HuH-7 (cell line): ENCODE measurements at regions not wholly inside any gene's neighbourhood (a gene's known extent, or its start where the extent isn't known, plus 50 kb on each side); places are given as distances from the start of the nearest gene placed in this dataset.
"Not testable (repeated sequence)": the region's sequence is repeated elsewhere in the genome, so short reads cannot be mapped to it uniquely, and the experiment has no call there.

Experiments
- DNase-seq: peaks from one replicate; pipeline ENCODE4 v3.0.0; 2011; ENCODE audit warnings: low spot score

DNA sequence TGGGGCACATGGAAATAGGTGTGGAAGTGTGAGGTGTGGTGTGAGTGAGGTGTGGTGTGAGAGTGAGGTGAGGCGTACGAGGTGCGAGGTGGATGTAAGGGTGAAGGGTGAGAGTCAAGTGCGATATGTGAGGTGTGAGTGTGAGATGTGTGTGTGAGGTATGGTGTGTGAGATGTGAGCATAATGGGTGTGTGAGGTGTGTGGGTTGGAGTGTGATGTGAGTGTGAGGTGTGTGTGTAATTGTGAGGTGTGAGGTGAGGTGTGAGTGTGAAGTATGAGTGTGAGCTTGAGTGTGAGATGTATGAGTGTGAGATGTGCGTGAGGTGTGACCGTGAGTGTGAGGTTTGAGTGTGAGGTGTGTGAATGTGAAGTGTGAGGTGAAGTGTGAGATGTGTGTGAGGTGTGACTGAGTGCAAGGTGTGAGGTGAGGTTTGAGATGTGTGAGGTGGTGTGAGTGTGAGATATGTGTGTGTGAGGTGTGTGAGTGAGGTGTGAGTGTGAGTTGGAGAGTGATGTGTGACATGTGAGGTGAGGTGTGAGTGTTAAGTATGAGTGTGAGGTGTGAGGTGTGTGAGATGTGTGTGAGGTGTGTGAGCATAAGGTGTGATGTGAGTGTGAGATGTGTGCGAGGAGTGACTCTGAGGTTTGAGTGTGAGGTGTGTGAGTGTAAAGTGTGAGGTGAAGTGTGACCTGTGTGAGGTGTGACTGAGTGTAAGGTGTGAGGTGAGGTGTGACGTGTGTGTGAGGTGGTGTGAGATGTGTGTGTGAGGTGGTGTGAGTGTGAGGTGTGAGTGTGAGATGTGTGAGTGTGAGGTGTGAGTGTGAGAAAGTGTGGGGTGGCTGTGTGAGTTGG is 354.0 kb downstream of the FOXL1 start:
- DNase-seq = no peak

DNA sequence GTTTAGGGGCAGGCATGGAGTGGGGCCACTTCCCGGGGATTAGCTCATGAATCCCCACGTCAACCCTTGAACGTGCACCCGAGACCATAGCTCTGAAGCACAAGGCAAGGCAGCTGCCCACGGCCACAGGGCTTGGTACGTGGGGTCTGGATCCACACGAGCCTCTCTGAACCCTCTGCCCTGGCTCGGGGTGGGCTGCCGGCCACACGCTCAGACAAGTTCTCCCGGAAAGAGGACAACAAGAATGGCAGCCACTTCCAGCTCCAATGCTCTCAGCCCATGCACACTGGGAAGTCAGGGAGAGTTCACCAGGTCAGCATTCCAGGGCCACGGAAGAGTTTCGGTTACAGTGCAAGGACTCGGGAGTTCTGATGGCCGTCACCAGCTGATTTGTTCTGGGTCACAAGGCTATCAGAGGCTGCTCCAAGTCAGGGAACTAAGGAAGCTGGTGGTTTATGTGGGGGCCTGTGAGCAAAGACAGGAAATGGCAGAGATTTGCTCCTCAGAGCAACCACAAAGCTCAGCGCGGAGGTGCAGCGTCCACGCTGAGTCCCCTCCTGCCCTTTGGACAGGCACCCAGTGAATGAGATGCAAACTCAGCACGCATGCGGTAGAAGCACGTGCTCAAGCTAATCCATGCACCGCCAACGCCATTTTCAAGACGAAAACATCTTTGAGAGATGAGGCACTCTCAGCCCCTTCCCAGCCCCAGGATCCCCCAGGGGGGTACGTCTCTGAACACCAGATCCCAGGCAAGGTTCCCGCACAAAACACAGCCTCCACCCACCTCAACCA is 356.4 kb downstream of the FOXL1 start:
- DNase-seq = no peak

DNA sequence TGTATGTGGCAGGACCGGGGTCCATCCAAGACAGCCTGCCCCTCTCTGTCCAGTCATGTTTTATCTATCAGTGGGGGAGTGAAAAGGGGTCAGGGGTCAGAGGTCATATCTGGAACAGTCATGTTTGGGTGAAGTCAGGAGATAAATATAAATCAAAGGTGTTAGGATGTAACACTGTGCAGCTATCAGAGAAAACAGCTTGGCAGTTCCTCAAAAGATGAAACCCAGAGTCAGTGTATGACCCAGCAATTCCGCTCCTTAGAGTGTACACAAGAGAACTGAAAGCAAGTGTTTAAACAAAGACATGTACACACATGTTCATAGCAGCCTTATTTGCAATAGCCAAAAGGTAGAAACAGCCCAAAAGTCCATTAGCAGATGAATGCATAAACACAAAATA is 361.3 kb downstream of the FOXL1 start:
- no peak for DNase-seq

DNA sequence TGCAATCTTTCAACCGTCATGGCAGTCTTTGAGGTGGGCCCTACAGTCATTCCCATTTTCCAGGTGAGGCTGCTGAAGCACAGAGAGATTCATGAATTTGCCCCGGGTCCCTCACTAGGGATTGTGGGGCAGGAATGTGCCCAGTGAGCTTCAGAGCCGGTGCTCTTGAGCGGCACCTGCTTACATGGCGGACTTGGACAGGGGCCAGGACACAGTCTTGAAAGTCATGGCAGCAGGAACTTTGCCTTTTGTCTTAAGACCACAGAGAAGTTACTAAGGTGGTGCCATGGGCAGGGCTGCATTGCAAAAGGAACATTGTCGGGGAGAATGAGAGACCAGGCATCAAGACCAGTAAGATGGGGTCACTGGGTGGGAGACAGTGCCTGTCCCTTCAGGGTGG is 363.4 kb downstream of the FOXL1 start:
- DNase-seq = no peak

DNA sequence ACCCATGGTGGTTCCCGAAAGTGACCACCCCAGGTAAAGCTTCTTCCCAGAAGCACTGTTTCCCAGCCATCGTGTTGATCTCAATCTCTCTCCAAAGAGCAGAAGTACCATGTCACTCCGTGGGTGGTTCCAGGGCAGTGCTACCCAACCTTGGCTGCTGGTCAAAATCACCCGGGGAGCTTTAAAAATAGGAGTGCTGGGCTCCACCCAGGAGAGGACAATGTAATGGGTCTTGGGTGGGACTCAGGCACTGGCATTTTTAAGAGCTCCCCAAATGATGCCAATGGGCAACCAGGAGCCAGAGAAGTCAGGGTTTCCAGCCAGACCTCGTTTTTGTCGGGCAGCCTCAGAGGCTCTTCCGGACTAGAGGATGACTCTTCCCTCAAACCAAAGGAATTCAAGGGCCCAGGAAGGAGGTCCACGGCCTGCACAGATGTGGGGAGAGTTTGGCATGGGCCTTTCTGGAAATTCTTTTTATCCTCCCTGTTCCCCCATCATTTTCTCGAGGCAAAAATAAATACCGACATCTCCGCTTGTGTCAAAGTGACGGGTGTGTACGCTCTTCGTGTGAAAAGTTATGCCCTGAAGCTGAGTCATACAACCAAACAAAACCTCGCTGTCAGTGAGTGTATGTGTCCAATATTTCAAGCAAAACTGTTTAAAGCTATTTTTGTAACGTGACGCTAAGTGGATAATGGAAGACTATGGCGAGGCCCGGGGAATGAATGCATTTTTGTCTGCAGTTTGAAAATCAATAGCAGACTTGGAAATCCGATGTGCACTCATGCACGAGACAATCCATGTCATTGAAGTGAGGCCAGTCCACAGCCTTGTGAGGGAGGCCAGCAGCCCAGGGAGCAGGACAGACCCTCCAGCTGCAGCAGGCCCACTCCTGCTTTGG is 364.1 kb downstream of the FOXL1 start:
- DNase-seq = no peak

DNA sequence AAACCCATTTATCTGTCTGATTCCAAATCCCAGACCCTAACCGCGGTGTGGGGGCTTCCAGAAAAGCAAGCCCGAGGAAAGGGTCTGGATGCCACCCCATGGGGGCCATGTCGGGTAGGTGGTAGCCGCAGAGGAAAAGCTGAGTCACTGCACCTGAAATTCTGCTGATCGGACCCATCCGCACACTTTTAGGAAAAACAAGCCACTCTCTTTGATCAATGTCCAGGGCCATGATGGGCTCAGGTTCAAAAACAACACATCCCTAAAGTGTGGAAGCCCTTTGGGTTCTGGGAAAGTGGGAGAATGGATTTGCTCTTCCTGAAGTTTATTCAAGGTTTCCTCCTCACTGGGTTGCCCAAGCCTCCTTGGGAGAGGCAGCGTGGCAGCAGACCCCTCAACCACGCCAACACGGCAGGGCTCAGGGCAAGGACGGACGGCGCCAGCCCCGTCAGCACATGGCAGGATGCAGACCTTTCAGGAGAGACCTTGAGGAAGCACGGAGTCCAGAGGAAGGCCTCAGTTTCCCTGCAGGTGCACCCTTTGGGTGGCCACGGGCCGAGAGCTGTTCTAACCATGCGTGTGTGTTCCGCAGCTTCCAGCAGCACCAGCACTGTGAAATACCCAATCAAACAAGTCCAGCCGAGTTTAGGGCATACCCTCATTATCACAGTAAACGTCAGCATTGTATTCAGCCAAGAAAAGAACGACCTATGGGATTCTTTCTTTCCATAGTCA is 367.0 kb downstream of the FOXL1 start:
- no peak for DNase-seq

DNA sequence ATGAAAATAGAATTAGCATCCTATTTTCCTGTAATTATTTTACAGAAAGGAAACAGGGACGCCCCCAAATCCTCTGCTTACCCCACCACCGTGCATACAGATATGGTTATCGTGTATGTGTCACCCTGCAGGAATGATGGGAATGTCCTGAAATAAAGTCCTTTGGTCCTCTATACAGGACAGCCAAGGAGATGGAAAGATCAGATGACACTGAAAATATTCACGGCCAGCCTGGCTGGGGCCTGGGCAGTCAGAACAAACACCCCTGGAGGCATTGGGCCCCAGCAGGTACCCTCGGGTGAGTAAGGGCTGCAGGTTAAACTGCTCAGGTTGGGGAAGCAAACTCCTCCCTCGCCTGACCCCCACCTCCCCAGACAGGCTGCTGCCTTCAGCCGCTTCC is 368.0 kb downstream of the FOXL1 start:
- no peak for DNase-seq

DNA sequence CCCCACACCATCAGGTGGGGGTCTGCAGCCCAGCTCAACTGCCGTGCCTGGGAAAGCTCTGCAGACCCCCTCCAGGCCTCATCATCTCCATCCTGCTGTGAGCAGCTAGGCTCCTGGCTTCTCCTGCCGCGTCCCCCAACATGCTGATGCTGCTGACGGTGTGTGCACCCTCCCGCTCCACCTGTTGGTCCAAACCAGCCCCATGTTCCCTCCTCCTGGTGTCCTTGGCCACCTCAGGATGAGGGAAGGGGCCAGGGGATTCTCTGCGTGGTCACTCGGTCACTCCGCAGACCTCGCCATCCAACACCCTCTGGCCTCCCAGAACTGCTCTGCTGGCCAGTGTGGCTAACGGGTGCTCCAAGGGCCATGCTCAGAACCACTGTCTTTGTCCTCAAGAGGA is 368.6 kb downstream of the FOXL1 start:
- DNase-seq = no peak

DNA sequence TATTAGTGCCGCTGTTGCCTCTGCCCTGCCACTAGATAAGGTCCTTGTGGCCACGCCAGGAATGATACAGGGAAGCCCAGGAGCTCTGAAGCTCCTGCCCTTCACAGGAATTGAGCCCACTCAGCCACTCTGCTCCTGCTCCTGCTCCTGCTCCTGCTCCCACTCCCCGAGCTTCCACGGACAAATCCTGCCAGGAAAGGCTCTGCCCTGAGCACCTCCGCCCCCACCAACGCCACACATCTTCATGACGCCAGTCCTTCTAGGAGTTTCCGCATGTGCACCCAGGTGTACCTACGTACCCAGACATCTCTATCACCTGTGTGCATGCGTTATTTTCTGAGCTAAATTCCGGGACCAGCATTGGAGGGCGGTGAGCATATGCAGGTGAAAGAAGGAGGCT is 369.1 kb downstream of the C16orf95 start:
- DNase-seq = no peak

DNA sequence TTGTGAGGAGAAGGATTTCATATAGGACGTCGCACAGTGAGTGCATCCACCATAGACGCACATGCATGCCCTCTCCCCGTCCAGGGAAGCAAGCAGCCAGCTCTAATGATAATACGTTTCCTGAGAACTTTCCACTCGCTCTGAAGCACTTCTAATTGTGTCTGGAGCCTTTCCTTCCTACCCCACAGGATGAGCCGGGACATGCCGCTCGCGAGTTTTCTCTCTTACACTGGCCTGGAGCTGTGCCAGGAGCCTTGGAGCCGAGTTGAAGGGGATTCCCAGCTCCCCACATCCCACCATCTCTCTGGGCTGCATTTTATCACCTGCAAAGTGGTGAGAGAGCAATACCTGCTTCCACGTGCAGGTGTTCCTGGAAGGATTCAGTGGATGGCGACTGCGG is 368.1 kb downstream of the C16orf95 start:
- DNase-seq = no peak

DNA sequence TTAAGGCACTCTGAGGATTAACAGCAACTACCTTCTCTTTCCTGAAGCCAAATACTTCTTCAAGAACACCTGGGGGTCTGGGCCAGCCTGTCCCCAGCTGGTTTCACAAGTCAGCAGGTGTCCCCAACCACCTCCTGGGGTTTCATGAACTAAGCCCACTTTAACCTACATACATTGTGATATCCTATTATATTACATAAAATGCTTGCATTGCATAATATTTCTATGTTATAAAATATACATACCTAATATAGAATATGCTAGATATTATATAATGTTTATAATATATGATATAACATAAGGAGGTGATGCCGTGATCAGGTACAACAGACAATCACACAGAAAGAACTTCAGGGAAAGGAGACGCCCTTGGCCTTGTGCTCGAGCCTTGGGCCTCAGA is 367.6 kb downstream of the C16orf95 start:
- DNase-seq = no peak

DNA sequence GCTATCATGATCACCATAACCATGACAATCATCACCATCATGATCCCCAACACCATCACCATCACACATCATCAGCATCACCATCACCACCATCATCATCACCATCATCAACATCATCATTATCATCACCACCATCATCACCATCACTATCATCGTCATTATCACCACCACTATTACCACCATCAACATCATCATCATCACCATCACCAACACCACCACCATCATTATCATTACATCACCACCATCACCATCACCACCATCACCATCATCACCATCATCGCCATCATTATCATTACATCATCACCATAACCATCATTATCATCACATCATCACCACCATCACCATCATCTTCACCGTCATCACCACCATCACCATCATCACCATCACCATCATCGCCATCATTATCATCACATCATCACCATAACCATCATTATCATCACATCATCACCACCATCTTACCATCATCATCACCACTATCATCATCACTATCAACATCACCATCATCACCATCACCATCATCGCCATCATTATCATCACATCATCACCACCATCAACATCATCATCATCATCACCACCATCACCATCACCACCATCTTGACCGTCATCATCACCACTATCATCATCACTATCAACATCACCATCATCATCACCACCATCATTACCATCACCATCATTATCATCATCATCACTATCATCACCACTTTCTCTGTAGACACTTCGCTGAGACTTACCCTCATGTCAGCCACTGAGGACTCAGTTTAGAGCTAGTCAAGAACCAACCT is 366.0 kb downstream of the C16orf95 start:
- no peak for DNase-seq

DNA sequence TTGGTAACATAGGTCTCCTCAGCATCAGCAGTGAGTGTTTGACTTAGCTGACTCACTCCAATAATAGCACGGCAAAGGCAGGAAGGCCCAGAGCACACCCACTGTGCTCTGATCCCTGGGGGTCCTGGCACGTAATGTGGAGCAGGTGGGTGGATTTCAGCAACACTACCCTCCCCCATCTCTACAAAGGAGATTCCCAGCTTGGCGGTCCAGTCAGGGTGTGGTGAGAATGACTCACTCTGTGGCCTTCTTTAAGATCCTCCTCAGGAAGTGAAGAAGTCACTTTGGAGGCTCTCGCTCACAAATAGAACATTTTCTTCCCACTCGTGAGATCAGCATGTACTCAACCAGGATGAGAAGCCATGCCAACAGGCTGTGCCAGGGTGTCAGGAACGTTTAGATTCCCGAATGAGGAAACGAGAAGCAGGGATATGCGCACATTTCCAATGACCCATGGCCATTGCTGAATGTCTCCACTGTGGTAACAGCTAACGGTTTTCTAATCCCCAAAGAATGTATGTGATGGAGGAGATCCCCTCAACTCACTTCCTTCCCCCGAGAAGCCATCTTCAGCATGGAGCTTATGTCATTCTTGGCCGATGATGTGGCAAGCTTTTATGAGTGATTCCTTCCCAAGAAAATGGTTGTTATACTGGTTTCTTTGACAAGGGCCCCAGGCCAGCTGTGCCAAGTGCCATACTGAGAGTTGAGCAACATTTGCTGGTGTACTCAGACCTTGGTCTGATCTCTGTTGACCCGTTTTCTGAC is 365.2 kb downstream of the C16orf95 start:
- DNase-seq = no peak

DNA sequence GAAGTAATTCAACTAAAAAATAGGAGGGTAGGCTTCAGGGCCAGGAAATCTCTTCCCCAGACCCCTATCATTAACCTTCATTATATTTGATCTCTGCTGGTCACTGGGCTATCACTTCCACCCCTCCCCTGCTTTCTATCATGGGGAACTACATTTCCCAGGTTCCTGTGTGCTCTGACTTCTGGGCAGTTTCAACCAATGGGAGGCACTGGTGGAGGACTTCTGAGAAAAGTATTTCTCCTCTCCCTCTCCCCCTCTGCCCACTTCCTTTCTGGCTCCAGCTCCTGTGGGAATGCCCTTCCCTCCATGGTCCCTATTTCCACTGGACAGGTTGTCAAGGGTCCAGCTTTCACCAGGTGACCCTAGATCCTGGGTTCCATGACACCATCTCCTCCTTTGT is 364.4 kb downstream of the C16orf95 start:
- DNase-seq = no peak

DNA sequence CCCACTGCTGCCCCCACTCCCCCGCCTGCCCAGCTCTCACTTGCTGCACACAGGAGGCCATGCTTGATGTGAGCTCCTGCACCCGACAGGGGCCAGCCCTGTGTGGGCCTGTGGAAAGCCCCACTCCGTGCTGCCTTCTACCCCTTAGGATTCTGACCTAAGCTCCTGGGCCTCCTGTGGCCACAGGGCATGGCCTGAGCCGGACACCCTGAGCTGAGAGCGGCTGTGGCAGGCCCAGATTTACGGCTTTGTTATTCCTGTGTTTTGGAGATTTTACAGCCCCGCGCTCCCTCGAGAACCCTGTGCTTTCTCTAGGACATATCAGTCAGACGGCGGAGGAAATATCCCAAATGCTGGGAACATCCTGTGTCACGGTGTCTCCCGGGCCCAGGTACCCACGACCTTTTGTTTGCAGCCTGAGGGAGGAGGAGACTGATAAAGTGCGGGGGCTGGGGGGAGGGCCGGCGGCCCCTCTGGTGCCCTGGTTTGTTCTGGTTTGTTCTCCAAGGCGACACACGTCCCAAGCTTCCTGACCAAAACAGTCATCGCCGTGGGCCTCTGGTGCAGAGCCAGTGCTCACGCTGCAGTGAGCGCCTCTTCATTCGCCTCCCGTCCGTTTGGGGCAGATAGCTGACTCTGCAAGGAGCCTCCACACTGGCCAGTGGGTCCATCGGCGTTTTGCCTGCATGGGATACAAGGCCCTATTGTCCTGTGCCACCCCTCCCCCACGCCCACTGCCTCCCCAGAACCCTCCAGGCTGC is 363.4 kb downstream of the C16orf95 start:
- DNase-seq = no peak

DNA sequence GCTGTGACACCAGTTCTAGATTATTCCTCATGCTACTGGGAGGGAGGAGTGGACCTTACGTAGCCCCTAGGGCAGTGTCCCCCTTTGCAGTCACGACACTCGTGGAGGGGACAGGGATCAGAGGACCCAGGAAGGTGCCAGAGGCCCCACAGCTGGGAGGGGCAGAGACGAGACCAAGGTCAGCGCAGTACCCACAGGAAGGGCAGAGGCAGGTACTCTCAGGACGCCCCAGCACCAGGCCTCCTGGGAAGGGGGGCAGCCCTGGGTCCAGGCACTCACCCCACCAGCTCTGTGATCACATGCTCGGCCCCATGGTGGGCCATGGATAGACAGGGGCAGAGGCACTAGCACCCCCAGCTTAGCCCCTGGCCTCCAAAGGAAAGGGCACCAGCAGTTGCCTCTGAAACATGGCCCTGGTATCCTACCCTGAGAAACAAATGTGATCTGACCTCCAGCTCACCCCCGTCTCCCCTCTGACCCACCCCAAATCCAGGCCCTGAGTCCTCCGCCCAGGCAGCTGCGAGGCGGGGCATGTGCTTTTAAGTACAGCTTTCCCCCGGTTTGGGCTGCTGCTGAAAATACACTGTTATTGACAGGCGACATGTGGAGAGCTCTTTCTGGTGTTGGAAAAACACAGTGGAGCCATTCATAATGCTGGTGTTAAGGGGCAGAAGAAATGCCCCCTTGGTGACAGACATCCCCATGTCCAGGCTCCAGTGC is 361.9 kb downstream of the C16orf95 start:
- DNase-seq = no peak

DNA sequence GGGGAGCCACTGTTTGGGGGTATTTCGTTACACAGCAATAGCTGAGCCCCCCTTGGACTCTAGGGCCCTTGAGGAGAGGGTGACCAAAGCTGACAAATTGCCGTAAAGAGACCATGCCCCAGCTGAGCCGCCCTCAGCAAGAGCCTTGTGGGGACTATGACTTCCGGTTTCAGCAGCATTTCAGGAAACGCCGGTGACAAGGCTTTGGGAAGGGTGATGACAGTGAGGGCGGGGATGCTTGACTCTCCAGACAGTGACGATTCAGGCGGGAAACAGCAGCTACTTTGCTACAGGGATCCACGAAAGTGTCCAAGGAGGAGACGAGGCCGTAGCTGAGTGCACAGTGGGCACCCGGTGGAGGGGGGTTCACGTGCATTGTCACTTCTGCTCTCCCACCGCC is 360.8 kb downstream of the C16orf95 start:
- DNase-seq = no peak

DNA sequence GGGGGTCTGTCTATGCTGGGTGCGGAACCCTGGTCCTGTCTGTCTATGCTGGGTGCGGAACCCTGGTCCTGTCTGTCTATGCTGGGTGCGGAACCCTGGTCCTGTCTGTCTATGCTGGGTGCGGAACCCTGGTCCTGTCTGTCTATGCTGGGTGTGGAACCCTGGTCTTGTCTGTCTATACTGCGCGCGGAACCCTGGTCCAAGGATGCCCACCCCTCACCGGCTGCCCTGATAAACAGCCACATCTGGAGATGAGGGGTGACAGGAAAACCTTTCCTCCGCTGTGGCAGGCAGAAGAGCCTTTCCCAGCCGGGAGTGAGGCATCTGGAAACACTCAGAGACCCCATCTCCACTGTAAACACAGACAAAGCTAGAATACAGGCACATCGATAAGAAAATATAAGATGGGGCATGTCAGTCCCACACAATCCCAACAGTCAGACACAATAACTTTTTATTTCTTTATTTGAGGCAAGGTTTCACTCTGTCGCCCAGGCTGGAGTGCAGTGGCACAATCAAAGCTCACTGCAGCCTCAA is 359.5 kb downstream of the C16orf95 start:
- not testable (repeated sequence) for DNase-seq
